SK-N-SH (cell line): ENCODE measurements at regions not wholly inside any gene's neighbourhood (a gene's known extent, or its start where the extent isn't known, plus 50 kb on each side); places are given as distances from the start of the nearest gene placed in this dataset.

Experiments
- CTCF ChIA-PET: fragments of 300-600, 350-600 bp; formaldehyde crosslinking; extraction: SDS; loops from one replicate; lab custom pipeline; 2021; lab: Yijun Ruan, JAX
- POLR2A ChIA-PET: fragments of 350-600 bp; sonication (Branson Sonifier 250); formaldehyde crosslinking; extraction: SDS; loops from one replicate; lab custom pipeline; 2020; ENCODE audit warnings: antibody characterized with exemption, inconsistent platforms; lab: Yijun Ruan, JAX
- DNase-seq: peaks from one replicate; pipeline ENCODE4 v3.0.0; 2012
- H2AFZ ChIP-seq: fragments of 200-600 bp; sonication (generic); 2 replicates; pipeline ENCODE4 v1.8.1; 2016; ENCODE audit warnings: antibody characterized with exemption, mild to moderate bottlenecking, low read depth
- H3F3A ChIP-seq: fragments of 200-600 bp; sonication (generic); replicated peaks from 2 replicates; pipeline ENCODE3; 2016; ENCODE audit warnings: antibody characterized with exemption, mild to moderate bottlenecking; ENCODE audit not compliant: insufficient read depth
- H3K27ac ChIP-seq, 2 experiments: fragments of 200-500 bp in 1 of 2; fragments of 200-600 bp in 1 of 2; sonication (Bioruptor generic) in 1 of 2; sonication (generic), shearing (Covaris generic) in 1 of 2; 2 replicates each; pipeline versions ENCODE4 v1.5.1 to v1.6.1; 2014 to 2016; ENCODE audit warnings: low read depth in 2 of 2, inconsistent platforms in 1 of 2, low read length in 1 of 2, mild to moderate bottlenecking in 1 of 2, mixed read lengths in 1 of 2
- H3K27me3 ChIP-seq: fragments of 200-600 bp; sonication (generic), shearing (Covaris generic); 2 replicates; pipeline ENCODE4 v1.6.1; 2016; ENCODE audit warnings: mixed run types; ENCODE audit not compliant: insufficient read depth
- H3K36me3 ChIP-seq, 2 experiments: fragments of 200-500 bp in 1 of 2; fragments of 200-600 bp in 1 of 2; sonication (Bioruptor generic) in 1 of 2; sonication (generic) in 1 of 2; replicated peaks in 1 of 2; 2 replicates each; pipeline versions ENCODE3 to v1.5.1; 2014 to 2016; ENCODE audit warnings: low read length in 1 of 2, mild to moderate bottlenecking in 1 of 2; ENCODE audit not compliant: insufficient read depth in 2 of 2, control insufficient read depth in 1 of 2
- H3K4me1 ChIP-seq, 2 experiments: fragments of 200-500 bp in 1 of 2; fragments of 200-600 bp in 1 of 2; sonication (Bioruptor generic) in 1 of 2; sonication (generic), shearing (Covaris generic) in 1 of 2; 2 replicates each; pipeline versions ENCODE4 v1.5.1 to v1.6.1; 2014 to 2016; ENCODE audit warnings: low read depth in 1 of 2, low read length in 1 of 2, mixed run types in 1 of 2; ENCODE audit not compliant: insufficient read depth in 2 of 2, control insufficient read depth in 1 of 2
- H3K4me2 ChIP-seq: fragments of 200-600 bp; sonication (generic), shearing (Covaris generic); 2 replicates; pipeline ENCODE4 v1.6.1; 2017; ENCODE audit warnings: mixed run types
- H3K4me3 ChIP-seq, 2 experiments: fragments of 200-500 bp in 1 of 2; fragments of 200-600 bp in 1 of 2; sonication (Bioruptor generic) in 1 of 2; sonication (generic), shearing (Covaris generic) in 1 of 2; 2 replicates each; pipeline versions ENCODE4 v1.5.1 to v1.8.1; 2014 to 2016; ENCODE audit warnings: low read depth in 2 of 2, inconsistent platforms in 1 of 2, low read length in 1 of 2, mild to moderate bottlenecking in 1 of 2, mixed read lengths in 1 of 2, moderate library complexity in 1 of 2
- H3K79me2 ChIP-seq: fragments of 200-600 bp; sonication (generic); 2 replicates; pipeline ENCODE4 v1.8.1; 2017; ENCODE audit warnings: mild to moderate bottlenecking; ENCODE audit not compliant: insufficient read depth
- H3K9ac ChIP-seq: fragments of 200-600 bp; sonication (generic); 2 replicates; pipeline ENCODE4 v1.6.1; 2017; ENCODE audit warnings: mixed run types
- H3K9me2 ChIP-seq: fragments of 200-600 bp; sonication (generic); 2 replicates; pipeline ENCODE4 v1.6.1; 2017; ENCODE audit warnings: mixed run types
- H3K9me3 ChIP-seq: fragments of 200-600 bp; sonication (generic); 2 replicates; pipeline ENCODE4 v1.6.1; 2017; ENCODE audit warnings: mixed run types, mild to moderate bottlenecking, moderate library complexity
- H4K20me1 ChIP-seq: fragments of 200-600 bp; sonication (generic); 2 replicates; pipeline ENCODE4 v1.6.1; 2017; ENCODE audit warnings: mild to moderate bottlenecking, mixed run types; ENCODE audit not compliant: insufficient read depth
- CHD2 ChIP-seq: fragments of 150-350 bp; IDR thresholded peaks from 2 replicates; pipeline ENCODE4 v1.6.1; 2018; ENCODE audit warnings: low read length; ENCODE audit not compliant: partially characterized antibody
- ELF1 ChIP-seq: IDR thresholded peaks from 2 replicates; pipeline ENCODE4 v1.4.0; 2012
- EP300 ChIP-seq, 2 experiments: IDR thresholded peaks; 2 replicates each; pipeline versions ENCODE4 v1.4.0 to v1.6.1; 2012; ENCODE audit warnings: borderline replicate concordance in 1 of 2, low read depth in 1 of 2, low read length in 1 of 2
- FOSL2 ChIP-seq: IDR thresholded peaks from 2 replicates; pipeline ENCODE4 v1.4.0; 2012; ENCODE audit warnings: low read depth, mild to moderate bottlenecking, moderate library complexity, borderline replicate concordance
- FOXM1 ChIP-seq: IDR thresholded peaks from 2 replicates; pipeline ENCODE4 v1.4.0; 2012; ENCODE audit warnings: low read depth, mild to moderate bottlenecking
- JUND ChIP-seq: IDR thresholded peaks from 2 replicates; pipeline ENCODE4 v1.4.0; 2012
- MXI1 ChIP-seq: IDR thresholded peaks from 2 replicates; pipeline ENCODE4 v1.6.1; 2012; ENCODE audit warnings: mild to moderate bottlenecking, low read depth, low read length, improper control_type of control experiment
- NFIC ChIP-seq: IDR thresholded peaks from 2 replicates; pipeline ENCODE4 v1.4.0; 2012; ENCODE audit warnings: borderline replicate concordance
- NRF1 ChIP-seq: IDR thresholded peaks from 2 replicates; pipeline ENCODE4 v1.6.1; 2012; ENCODE audit warnings: low read depth, mild to moderate bottlenecking, low read length
- POLR2AphosphoS5 ChIP-seq: IDR thresholded peaks from 2 replicates; pipeline ENCODE4 v1.6.1; 2012; ENCODE audit warnings: low read depth, low read length
- RAD21 ChIP-seq: IDR thresholded peaks from 2 replicates; pipeline ENCODE4 v1.6.1; 2012; ENCODE audit warnings: mild to moderate bottlenecking, low read length
- RCOR1 ChIP-seq: fragments of 150-350 bp; IDR thresholded peaks from 2 replicates; pipeline ENCODE4 v1.6.1; 2017; ENCODE audit warnings: antibody characterized with exemption, low read length
- RFX5 ChIP-seq: IDR thresholded peaks from 2 replicates; pipeline ENCODE4 v1.6.1; 2012; ENCODE audit warnings: mild to moderate bottlenecking, improper control_type of control experiment, low read length
- RXRA ChIP-seq: IDR thresholded peaks from 2 replicates; pipeline ENCODE4 v1.4.0; 2012; ENCODE audit warnings: low read depth, mild to moderate bottlenecking, borderline replicate concordance
- SIN3A ChIP-seq: IDR thresholded peaks from 2 replicates; pipeline ENCODE4 v1.6.1; 2012; ENCODE audit warnings: low read depth, mild to moderate bottlenecking, low read length, moderate library complexity, borderline replicate concordance
- TAF1 ChIP-seq: IDR thresholded peaks from 2 replicates; pipeline ENCODE4 v1.6.1; 2012; ENCODE audit warnings: low read depth, mild to moderate bottlenecking, low read length, moderate library complexity, borderline replicate concordance
- TCF12 ChIP-seq: IDR thresholded peaks from 2 replicates; pipeline ENCODE4 v1.4.0; 2012
- WGBS: methylation state at CpG from one replicate; pipeline ENCODE4 v1.1.6; 2017; ENCODE audit warnings: low lambda C conversion rate; 5-methylcytosine and 5-hydroxymethylcytosine counted together
- TF ChIP-seq, protein P1 (sequence below): fragments of 200-600 bp; sonication (generic); IDR thresholded peaks from 2 replicates; pipeline ENCODE4 v1.6.1; 2017; ENCODE audit warnings: antibody characterized with exemption, mild to moderate bottlenecking, moderate library complexity
- TF ChIP-seq, protein P2 (sequence below): IDR thresholded peaks from 2 replicates; pipeline ENCODE4; 2012
- TF ChIP-seq, protein P3 (sequence below): IDR thresholded peaks from 2 replicates; pipeline ENCODE4 v1.4.0; 2012; ENCODE audit warnings: low read depth

DNA sequence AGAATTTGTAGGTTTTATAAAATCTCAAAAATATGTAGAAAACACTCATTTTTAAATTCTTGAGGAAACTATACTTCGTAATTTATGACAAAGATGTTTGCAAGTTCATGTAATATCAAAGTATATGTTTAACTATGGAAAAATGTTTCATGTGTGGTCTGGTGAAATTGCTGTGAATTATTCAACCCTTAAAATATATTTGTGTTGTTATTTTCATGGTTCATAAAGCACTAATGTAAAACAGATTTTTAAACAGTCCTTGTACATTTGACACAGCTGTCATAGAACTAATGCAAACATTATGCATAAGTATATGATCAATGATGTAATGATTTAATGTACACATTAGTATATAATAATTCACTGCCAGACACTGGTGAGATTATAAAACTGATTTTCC, 83.1 kb upstream of the ARSJ start (continued):
- TF ChIP-seq RFX5 (no peak), POLR2AphosphoS5 (no peak), ELF1 (no peak), RCOR1 (no peak), RXRA (no peak)

DNA sequence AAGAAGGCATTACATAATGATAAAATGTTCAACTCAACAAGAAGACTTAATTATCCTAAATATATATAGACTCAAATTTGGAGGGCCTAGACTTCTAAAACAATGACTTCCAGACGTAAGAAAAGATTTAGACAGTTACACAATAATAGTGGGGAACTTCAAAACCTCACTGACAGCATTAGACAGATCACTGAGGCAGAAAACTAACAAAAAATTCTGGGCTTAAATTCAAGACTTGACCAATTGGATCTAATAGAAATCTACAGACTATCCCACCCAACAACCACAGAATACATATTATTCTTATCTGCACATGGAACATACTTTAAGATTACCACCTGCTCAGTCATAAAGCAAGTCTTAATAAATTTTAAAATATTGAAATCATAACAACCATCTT, 93.3 kb upstream of the ARSJ start:
- H3K4me1 ChIP-seq, result peaks cover 0 to 6% of the 10 kb centered on the region in 2 experiments; a peak in 1 of 4 replicates
- H3F3A ChIP-seq, result peaks cover 18% of the 10 kb centered on the region
- no peaks in the 10 kb centered on the region for H3K27me3 ChIP-seq
- no peak overlapping the region for H2AFZ ChIP-seq
- ChIA-PET POLR2A (no interaction called here), CTCF (interaction anchor here (2.5 kb wide), 1 partner anchor 306 kb away, joined by 6 read pairs; no protein-coding TSS in a partner anchor)
- peaks cover 21% of the 10 kb centered on the region; the same call in 1 of the 2 replicates for H3K9me3 ChIP-seq
- H3K79me2 ChIP-seq, result no peaks in the 10 kb centered on the region
- DNase-seq, result no peak
- H3K9me2 ChIP-seq, result no peaks in the 10 kb centered on the region
- WGBS, result 91% methylated on average over 1 of the region's 1 CpG
- no peaks in the 10 kb centered on the region for H3K36me3 ChIP-seq
- TF ChIP-seq, protein P1, sequence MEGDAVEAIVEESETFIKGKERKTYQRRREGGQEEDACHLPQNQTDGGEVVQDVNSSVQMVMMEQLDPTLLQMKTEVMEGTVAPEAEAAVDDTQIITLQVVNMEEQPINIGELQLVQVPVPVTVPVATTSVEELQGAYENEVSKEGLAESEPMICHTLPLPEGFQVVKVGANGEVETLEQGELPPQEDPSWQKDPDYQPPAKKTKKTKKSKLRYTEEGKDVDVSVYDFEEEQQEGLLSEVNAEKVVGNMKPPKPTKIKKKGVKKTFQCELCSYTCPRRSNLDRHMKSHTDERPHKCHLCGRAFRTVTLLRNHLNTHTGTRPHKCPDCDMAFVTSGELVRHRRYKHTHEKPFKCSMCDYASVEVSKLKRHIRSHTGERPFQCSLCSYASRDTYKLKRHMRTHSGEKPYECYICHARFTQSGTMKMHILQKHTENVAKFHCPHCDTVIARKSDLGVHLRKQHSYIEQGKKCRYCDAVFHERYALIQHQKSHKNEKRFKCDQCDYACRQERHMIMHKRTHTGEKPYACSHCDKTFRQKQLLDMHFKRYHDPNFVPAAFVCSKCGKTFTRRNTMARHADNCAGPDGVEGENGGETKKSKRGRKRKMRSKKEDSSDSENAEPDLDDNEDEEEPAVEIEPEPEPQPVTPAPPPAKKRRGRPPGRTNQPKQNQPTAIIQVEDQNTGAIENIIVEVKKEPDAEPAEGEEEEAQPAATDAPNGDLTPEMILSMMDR, result no peak
- no peak for TF ChIP-seq SIN3A
- H3K9ac ChIP-seq, result no peak overlapping the region
- no peak overlapping the region for H3K4me3 ChIP-seq
- H3K4me2 ChIP-seq, result no peak overlapping the region
- no peak overlapping the region for H3K27ac ChIP-seq
- H4K20me1 ChIP-seq, result no peaks in the 10 kb centered on the region

DNA sequence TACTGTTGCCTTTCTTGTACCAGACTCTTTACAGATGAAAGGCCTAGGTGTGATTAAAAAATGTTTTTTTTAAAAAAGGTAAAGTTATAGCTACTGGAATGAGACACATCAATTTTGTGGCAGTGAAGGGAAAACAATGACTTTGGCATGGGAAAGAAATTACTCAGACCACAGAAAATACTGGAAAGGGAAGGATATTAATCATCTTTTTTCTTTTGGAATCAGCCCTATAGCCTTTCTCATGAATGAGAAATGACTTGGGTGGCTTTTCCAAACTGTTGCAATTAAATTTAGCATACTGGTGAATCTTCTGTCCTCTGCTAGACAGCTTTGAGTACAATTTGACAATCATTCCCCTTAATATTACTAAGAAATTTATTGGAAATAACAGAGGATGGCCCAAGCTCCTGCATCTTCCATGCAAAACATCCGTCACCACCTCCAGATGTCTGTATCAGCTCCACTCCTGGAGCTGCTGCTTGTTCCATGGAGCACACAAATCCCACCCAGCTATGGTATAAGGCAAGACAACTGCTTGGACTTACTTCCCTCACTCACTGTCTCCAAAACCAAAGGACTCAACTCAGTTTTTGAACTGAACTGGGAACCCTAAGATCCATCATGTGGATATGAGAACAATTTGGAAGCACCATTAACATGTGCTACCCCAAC, 97.6 kb upstream of the ARSJ start:
- CTCF ChIA-PET, result interaction anchor here (0.7 kb wide), 1 partner anchor 36 kb away, joined by 4 read pairs; no protein-coding TSS in a partner anchor
- Histone ChIP-seq H3K27me3 (no peaks in the 10 kb centered on the region), H3K36me3 (no peaks in the 10 kb centered on the region), H4K20me1 (no peaks in the 10 kb centered on the region), H3K9ac (peak overlapping the region; percentile 40; the same call in 1 of the 2 replicates), H3K4me2 (peak overlapping the region; percentile 49), H2AFZ (no peak overlapping the region), H3K79me2 (no peaks in the 10 kb centered on the region), H3K4me1 (peaks cover 0 to 13% of the 10 kb centered on the region in 2 experiments; a peak in 1 of 4 replicates), H3K9me2 (no peaks in the 10 kb centered on the region), H3F3A (peaks cover 34% of the 10 kb centered on the region), H3K4me3 (no peak overlapping the region), H3K27ac (peak overlapping the region; percentile 39 to 97; a peak in 3 of 4 replicates), H3K9me3 (peaks cover 15% of the 10 kb centered on the region; the same call in 1 of the 2 replicates)
- POLR2A ChIA-PET, result no interaction called here
- 79% methylated on average over 1 of the region's 1 CpG for WGBS
- no peak for DNase-seq
- TF ChIP-seq TAF1, result no peak
- no peak for TF ChIP-seq RFX5
- no peak; the same call in 1 of the 2 replicates for TF ChIP-seq FOSL2
- TF ChIP-seq ELF1, result no peak
- no peak for TF ChIP-seq FOXM1
- TF ChIP-seq, protein P2, sequence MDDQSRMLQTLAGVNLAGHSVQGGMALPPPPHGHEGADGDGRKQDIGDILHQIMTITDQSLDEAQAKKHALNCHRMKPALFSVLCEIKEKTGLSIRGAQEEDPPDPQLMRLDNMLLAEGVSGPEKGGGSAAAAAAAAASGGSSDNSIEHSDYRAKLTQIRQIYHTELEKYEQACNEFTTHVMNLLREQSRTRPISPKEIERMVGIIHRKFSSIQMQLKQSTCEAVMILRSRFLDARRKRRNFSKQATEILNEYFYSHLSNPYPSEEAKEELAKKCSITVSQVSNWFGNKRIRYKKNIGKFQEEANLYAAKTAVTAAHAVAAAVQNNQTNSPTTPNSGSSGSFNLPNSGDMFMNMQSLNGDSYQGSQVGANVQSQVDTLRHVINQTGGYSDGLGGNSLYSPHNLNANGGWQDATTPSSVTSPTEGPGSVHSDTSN, result peak; percentile 74
- TF ChIP-seq SIN3A, result no peak
- no peak for TF ChIP-seq RAD21
- TF ChIP-seq, protein P3, sequence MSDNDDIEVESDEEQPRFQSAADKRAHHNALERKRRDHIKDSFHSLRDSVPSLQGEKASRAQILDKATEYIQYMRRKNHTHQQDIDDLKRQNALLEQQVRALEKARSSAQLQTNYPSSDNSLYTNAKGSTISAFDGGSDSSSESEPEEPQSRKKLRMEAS, result no peak
- peak; percentile 45; the same call in 1 of the 2 replicates for TF ChIP-seq TCF12
- TF ChIP-seq RCOR1, result no peak
- TF ChIP-seq CHD2, result no peak
- TF ChIP-seq NFIC, result peak; percentile 47; the same call in 1 of the 2 replicates
- TF ChIP-seq NRF1, result no peak
- no peak for TF ChIP-seq MXI1
- TF ChIP-seq JUND, result peak; percentile 22; the same call in 1 of the 2 replicates
- peak in 1 of 2 experiments; percentile 42; a peak in 1 of 4 replicates for TF ChIP-seq EP300 (IDR thresholded peaks at IDR 0.05; ENCODE audit: borderline replicate concordance in 1 of 2, low read depth in 1 of 2, low read length in 1 of 2)
